Activated CD4-positive, alpha-beta T cell treated with anti-CD3 and anti-CD28 coated beads, Interleukin-2, amount 10 ng/mL, durations not matched to agents 24 days and 14 days (primary cell): ENCODE measurements at regions not wholly inside any gene's neighbourhood (a gene's known extent, or its start where the extent isn't known, plus 50 kb on each side); places are given as distances from the start of the nearest gene placed in this dataset.
"Not testable (repeated sequence)": the region's sequence is repeated elsewhere in the genome, so short reads cannot be mapped to it uniquely, and the experiment has no call there.

Experiments
- DNase-seq: peaks from one replicate; pipeline ENCODE4 v3.0.0; 2022
- H3K27ac Mint-ChIP-seq: one replicate; pipeline ENCODE4 v1.8.0; 2022; ENCODE audit warnings: mild to moderate bottlenecking, mixed read lengths
- H3K27me3 Mint-ChIP-seq: one replicate; pipeline ENCODE4 v1.8.0; 2022; ENCODE audit warnings: mixed read lengths
- H3K36me3 Mint-ChIP-seq: one replicate; pipeline ENCODE4 v1.8.0; 2022; ENCODE audit warnings: low read depth, mild to moderate bottlenecking, mixed read lengths
- H3K4me1 Mint-ChIP-seq: one replicate; pipeline ENCODE4 v1.8.0; 2021; ENCODE audit warnings: mixed read lengths
- H3K4me3 Mint-ChIP-seq: one replicate; pipeline ENCODE4 v1.8.0; 2022; ENCODE audit warnings: mild to moderate bottlenecking, moderate library complexity, mixed read lengths
- H3K9me3 Mint-ChIP-seq: one replicate; pipeline ENCODE4 v1.8.0; 2021; ENCODE audit warnings: mixed read lengths
- intact Hi-C: fragments of 100-400 bp; cut with micrococcal nuclease; formaldehyde crosslinking; loops from one replicate; pipeline ENCODE4 v1.15.1; 2023

GRCh38 chr18:26642440-26643348, 94.3 kb upstream of the KCTD1 start:
- DNase-seq = no peak
- intact Hi-C loops = loop anchor here (10.0 kb wide), 1 partner anchor 238 kb away; no protein-coding TSS in a partner anchor
- Mint-ChIP-seq H3K4me3 (no peak overlapping the region), H3K4me1 (no peaks in the 10 kb centered on the region), H3K27me3 (peaks cover 4% of the 10 kb centered on the region), H3K9me3 (no peaks in the 10 kb centered on the region), H3K27ac (no peak overlapping the region), H3K36me3 (no peaks in the 10 kb centered on the region)

GRCh38 chr18:26640541-26640940, 92.2 kb upstream of the KCTD1 start:
- Mint-ChIP-seq H3K4me1 (no peaks in the 10 kb centered on the region), H3K27ac (no peak overlapping the region), H3K36me3 (no peaks in the 10 kb centered on the region), H3K4me3 (no peak overlapping the region), H3K9me3 (no peaks in the 10 kb centered on the region), H3K27me3 (peaks cover 4% of the 10 kb centered on the region)
- intact Hi-C loops = loop anchor here (10.0 kb wide), 1 partner anchor 236 kb away; no protein-coding TSS in a partner anchor
- DNase-seq = no peak

- Mint-ChIP-seq H3K4me1 (no peaks in the 10 kb centered on the region), H3K9me3 (no peaks in the 10 kb centered on the region), H3K4me3 (no peak overlapping the region), H3K36me3 (no peaks in the 10 kb centered on the region), H3K27ac (no peak overlapping the region), H3K27me3 (peaks cover 4% of the 10 kb centered on the region)
- intact Hi-C loops = no loop called here
- DNase-seq = no peak
Measured at GRCh38 chr18:26639149-26639548, 90.8 kb upstream of the KCTD1 start.

DNA sequence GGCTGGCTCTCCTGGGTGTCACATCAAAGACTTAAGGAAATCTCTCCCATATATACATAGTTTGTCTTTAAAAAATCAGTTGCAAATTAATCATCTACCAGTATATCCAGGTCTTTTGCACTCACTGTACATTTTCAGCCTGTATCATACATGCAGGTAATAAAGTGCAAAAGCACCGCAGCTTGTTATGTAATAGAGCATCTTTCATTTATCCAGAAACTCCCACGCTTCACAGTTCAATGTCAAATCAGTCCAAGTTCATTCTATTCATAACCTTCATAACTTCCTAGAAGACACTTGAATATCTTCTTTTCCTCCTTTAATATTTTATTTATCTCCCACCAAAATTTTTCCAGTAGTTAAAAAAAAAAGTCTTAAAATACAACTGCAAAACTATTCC, 89.6 kb upstream of the KCTD1 start:
- H3K36me3 Mint-ChIP-seq = no peaks in the 10 kb centered on the region
- no peak overlapping the region for H3K27ac Mint-ChIP-seq
- peaks cover 4% of the 10 kb centered on the region for H3K27me3 Mint-ChIP-seq
- no peak for DNase-seq
- H3K4me1 Mint-ChIP-seq = no peaks in the 10 kb centered on the region
- no peaks in the 10 kb centered on the region for H3K9me3 Mint-ChIP-seq
- no peak overlapping the region for H3K4me3 Mint-ChIP-seq
- intact Hi-C loops = no loop called here

DNA sequence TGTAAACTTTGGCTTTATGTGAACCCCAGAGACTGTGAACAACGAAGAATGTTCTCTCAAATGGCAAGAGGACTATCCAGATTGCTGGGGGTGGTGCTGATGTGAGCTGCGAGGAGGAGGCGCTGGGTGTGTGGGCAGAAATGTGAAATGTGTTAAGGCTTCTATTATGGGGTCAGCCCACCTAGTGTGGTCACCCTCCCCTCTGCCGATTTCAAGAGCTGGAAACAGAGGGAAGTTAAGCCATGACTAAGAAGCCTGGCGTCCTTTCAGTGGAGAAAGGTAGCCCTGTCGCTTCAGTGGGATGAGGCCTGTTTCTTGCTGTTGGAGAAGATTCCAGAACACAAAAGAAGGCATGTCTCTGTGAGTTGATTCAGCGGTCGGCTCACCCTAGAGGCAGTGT, 89.0 kb upstream of the KCTD1 start:
- H3K27ac Mint-ChIP-seq = no peak overlapping the region

DNA sequence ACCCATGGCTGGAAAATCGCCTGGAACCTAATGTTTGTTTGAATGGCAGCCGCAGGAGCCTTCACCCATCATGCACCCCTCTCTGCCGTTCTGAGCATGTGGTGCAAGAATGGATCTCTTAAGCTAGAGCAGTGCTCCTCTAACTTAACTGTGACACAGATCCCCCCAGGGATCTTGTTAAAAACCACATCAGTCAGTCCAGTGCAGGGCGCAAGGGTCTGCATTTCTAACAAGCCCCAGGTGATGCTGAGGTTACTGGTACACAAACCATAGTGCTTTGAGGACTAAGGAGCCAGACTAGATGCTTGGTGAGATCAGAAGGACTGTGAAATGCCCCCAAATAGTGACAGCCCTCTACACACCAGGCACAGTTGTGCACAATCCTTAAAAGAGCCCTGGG, 87.1 kb upstream of the KCTD1 start:
- H3K36me3 Mint-ChIP-seq = no peaks in the 10 kb centered on the region
- no peak for DNase-seq
- intact Hi-C loops = no loop called here
- no peaks in the 10 kb centered on the region for H3K9me3 Mint-ChIP-seq
- H3K27ac Mint-ChIP-seq = no peak overlapping the region
- H3K4me1 Mint-ChIP-seq = no peaks in the 10 kb centered on the region
- H3K27me3 Mint-ChIP-seq = peaks cover 2% of the 10 kb centered on the region
- H3K4me3 Mint-ChIP-seq = no peak overlapping the region

More for the DNA sequence above, 89.0 kb upstream of the KCTD1 start:
- no peaks in the 10 kb centered on the region for H3K4me1 Mint-ChIP-seq
- no peaks in the 10 kb centered on the region for H3K9me3 Mint-ChIP-seq
- no peak overlapping the region for H3K4me3 Mint-ChIP-seq
- no peak for DNase-seq
- peaks cover 5% of the 10 kb centered on the region for H3K27me3 Mint-ChIP-seq
- intact Hi-C loops = no loop called here
- no peaks in the 10 kb centered on the region for H3K36me3 Mint-ChIP-seq

GRCh38 chr18:26634631-26635030, 86.3 kb upstream of the KCTD1 start:
- no peaks in the 10 kb centered on the region for H3K9me3 Mint-ChIP-seq
- peaks cover 2% of the 10 kb centered on the region for H3K27me3 Mint-ChIP-seq
- H3K36me3 Mint-ChIP-seq = no peaks in the 10 kb centered on the region
- no peak overlapping the region for H3K4me3 Mint-ChIP-seq
- no peaks in the 10 kb centered on the region for H3K4me1 Mint-ChIP-seq
- DNase-seq = no peak
- no peak overlapping the region for H3K27ac Mint-ChIP-seq
- intact Hi-C loops = no loop called here

DNA sequence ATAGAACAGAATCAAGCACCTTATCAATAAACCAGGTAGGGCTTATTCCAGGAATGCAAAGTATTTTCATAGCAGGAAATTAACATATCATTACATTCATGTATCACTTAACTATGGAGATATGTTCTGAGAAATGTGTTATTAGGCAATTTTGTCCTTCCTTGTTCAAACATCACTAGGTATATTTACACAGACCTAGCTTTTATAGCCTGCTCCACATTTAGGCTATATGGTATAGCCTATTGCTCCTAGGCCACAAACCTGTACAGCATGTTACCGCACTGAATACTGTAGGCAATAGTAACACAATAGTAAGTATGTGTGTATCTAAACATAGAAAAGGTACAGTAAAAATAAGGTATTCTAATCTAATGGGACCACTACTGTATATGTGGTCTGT, 82.8 kb upstream of the KCTD1 start:
- intact Hi-C loops = no loop called here
- Mint-ChIP-seq H3K27me3 (peaks cover 4% of the 10 kb centered on the region), H3K4me1 (no peaks in the 10 kb centered on the region), H3K4me3 (no peak overlapping the region), H3K9me3 (no peaks in the 10 kb centered on the region), H3K36me3 (no peaks in the 10 kb centered on the region), H3K27ac (no peak overlapping the region)
- DNase-seq = no peak

- H3K27ac Mint-ChIP-seq = no peak overlapping the region
- no peak overlapping the region for H3K4me3 Mint-ChIP-seq
- no peaks in the 10 kb centered on the region for H3K36me3 Mint-ChIP-seq
- H3K9me3 Mint-ChIP-seq = no peaks in the 10 kb centered on the region
- H3K4me1 Mint-ChIP-seq = no peaks in the 10 kb centered on the region
- intact Hi-C loops = no loop called here
- H3K27me3 Mint-ChIP-seq = peaks cover 4% of the 10 kb centered on the region
- DNase-seq = no peak
Measured at GRCh38 chr18:26630596-26630995, 82.2 kb upstream of the KCTD1 start.

DNA sequence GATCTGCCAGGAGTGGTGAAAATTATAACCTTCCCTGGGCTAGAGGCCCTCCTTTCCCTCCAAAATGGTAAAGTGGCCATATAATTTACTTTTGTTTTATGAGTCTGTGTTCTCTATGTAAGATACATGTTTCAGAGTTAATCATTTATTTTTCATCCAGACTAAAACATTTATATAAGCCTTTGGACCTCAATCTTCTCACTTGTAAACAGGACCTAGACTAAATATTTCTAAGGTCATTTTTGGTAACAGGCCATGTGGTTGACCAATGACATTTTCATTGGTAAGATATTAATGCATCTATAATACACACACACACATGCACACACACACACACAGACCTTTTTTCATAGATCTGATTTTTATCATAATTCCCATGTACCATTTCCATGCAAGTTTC, 79.7 kb upstream of the KCTD1 start:
- Mint-ChIP-seq H3K27ac (no peak overlapping the region), H3K4me3 (no peak overlapping the region), H3K27me3 (peaks cover 4% of the 10 kb centered on the region), H3K9me3 (peaks cover 14% of the 10 kb centered on the region), H3K4me1 (no peaks in the 10 kb centered on the region), H3K36me3 (no peaks in the 10 kb centered on the region)
- intact Hi-C loops = loop anchor here (10.0 kb wide), 1 partner anchor 977 kb away; no protein-coding TSS in a partner anchor
- no peak for DNase-seq

GRCh38 chr18:26624443-26624842, 76.1 kb upstream of the KCTD1 start:
- intact Hi-C loops = loop anchor here (10.0 kb wide), 1 partner anchor 980 kb away; no protein-coding TSS in a partner anchor
- Mint-ChIP-seq H3K27me3 (peaks cover 3% of the 10 kb centered on the region), H3K4me3 (no peak overlapping the region)

GRCh38 chr18:26623314-26623713, 75.0 kb upstream of the KCTD1 start:
- DNase-seq, H3K4me3 Mint-ChIP-seq, H3K36me3 Mint-ChIP-seq, H3K27me3 Mint-ChIP-seq, H3K27ac Mint-ChIP-seq, H3K4me1 Mint-ChIP-seq: not testable (repeated sequence)
- intact Hi-C loops = loop anchor here (10.0 kb wide), 1 partner anchor 981 kb away; no protein-coding TSS in a partner anchor
- H3K9me3 Mint-ChIP-seq = peaks cover 14% of the 10 kb centered on the region

More at GRCh38 chr18:26624443-26624842, 76.1 kb upstream of the KCTD1 start:
- no peak for DNase-seq
- no peaks in the 10 kb centered on the region for H3K4me1 Mint-ChIP-seq
- peaks cover 14% of the 10 kb centered on the region for H3K9me3 Mint-ChIP-seq
- H3K27ac Mint-ChIP-seq = no peak overlapping the region
- no peaks in the 10 kb centered on the region for H3K36me3 Mint-ChIP-seq

GRCh38 chr18:26621161-26622026, 73.0 kb upstream of the KCTD1 start:
- no peak overlapping the region for H3K27ac Mint-ChIP-seq
- intact Hi-C loops = loop anchor here (10.0 kb wide), 1 partner anchor 983 kb away; no protein-coding TSS in a partner anchor
- H3K4me3 Mint-ChIP-seq = peak overlapping the region; percentile 68
- peaks cover 14% of the 10 kb centered on the region for H3K9me3 Mint-ChIP-seq
- DNase-seq = peak; percentile 77
- no peaks in the 10 kb centered on the region for H3K36me3 Mint-ChIP-seq
- no peaks in the 10 kb centered on the region for H3K27me3 Mint-ChIP-seq
- no peaks in the 10 kb centered on the region for H3K4me1 Mint-ChIP-seq

DNA sequence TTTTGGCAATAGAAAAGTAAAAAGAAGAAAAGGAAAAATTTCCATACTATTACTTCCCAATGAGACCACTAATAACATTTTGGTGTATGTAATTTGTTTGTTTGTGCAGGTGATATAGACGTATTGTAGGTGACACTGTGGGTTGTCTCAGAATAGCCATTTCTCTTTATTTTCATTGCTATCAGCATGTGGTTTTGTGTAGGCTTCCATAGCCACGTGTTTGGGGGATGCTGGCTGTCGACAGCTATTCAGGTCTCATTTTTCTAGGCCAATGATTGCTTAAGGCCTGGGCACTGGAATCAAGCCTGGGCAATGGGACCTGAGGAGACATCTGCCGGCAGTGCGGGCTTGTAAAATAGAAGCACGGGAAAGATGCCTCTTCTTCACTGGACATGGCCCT, 71.0 kb upstream of the KCTD1 start:
- no peak overlapping the region for H3K4me3 Mint-ChIP-seq
- peaks cover 7% of the 10 kb centered on the region for H3K9me3 Mint-ChIP-seq
- intact Hi-C loops = no loop called here
- no peaks in the 10 kb centered on the region for H3K27me3 Mint-ChIP-seq
- DNase-seq = no peak
- H3K27ac Mint-ChIP-seq = no peak overlapping the region
- H3K4me1 Mint-ChIP-seq = no peaks in the 10 kb centered on the region
- H3K36me3 Mint-ChIP-seq = no peaks in the 10 kb centered on the region
